Progenitor cell of endocrine pancreas (in vitro differentiated cells): ENCODE measurements at regions not wholly inside any gene's neighbourhood (a gene's known extent, or its start where the extent isn't known, plus 50 kb on each side); places are given as distances from the start of the nearest gene placed in this dataset.

ENCODE experiments used
- DNase-seq: peaks from one replicate; pipeline ENCODE4 v3.0.0; 2021; ENCODE audit warnings: low spot score; ENCODE audit not compliant: unreplicated experiment
- H3K27ac Mint-ChIP-seq: 2 replicates; pipeline ENCODE4 v1.8.0; 2021; ENCODE audit warnings: mild to moderate bottlenecking, moderate library complexity, mixed read lengths
- H3K27me3 Mint-ChIP-seq: 2 replicates; pipeline ENCODE4 v1.8.0; 2021; ENCODE audit warnings: mixed read lengths
- H3K36me3 Mint-ChIP-seq: 2 replicates; pipeline ENCODE4 v1.8.0; 2022; ENCODE audit warnings: mixed read lengths; ENCODE audit not compliant: insufficient read depth
- H3K4me1 Mint-ChIP-seq: 2 replicates; pipeline ENCODE4 v1.8.0; 2021; ENCODE audit warnings: low read depth, mixed read lengths
- H3K4me3 Mint-ChIP-seq: 2 replicates; pipeline ENCODE4 v1.8.0; 2021; ENCODE audit warnings: low read depth, mild to moderate bottlenecking, moderate library complexity, mixed read lengths
- H3K9me3 Mint-ChIP-seq: 2 replicates; pipeline ENCODE4 v1.8.0; 2021; ENCODE audit warnings: low read depth, mixed read lengths
- CTCF ChIP-seq: fragments of 200-600 bp; sonication (generic); IDR thresholded peaks from one replicate; pipeline ENCODE4 v1.5.0; 2021; ENCODE audit warnings: antibody characterized with exemption, mild to moderate bottlenecking; ENCODE audit not compliant: unreplicated experiment

GRCh38 chr7:136333636-136334035 is 356.5 kb upstream of the MTPN start:
- H3K4me3 Mint-ChIP-seq: no peak overlapping the region
- H3K4me1 Mint-ChIP-seq: no peaks in the 10 kb centered on the region
- no peak overlapping the region for H3K27ac Mint-ChIP-seq
- no peak for TF ChIP-seq CTCF
- no peaks in the 10 kb centered on the region for H3K9me3 Mint-ChIP-seq
- no peak for DNase-seq
- no peaks in the 10 kb centered on the region for H3K36me3 Mint-ChIP-seq
- no peaks in the 10 kb centered on the region for H3K27me3 Mint-ChIP-seq

GRCh38 chr7:136326045-136326609 is 349.0 kb upstream of the MTPN start:
- no peak for DNase-seq
- no peak overlapping the region for H3K27ac Mint-ChIP-seq
- no peaks in the 10 kb centered on the region for H3K27me3 Mint-ChIP-seq
- H3K36me3 Mint-ChIP-seq: no peaks in the 10 kb centered on the region
- no peaks in the 10 kb centered on the region for H3K9me3 Mint-ChIP-seq
- no peak for TF ChIP-seq CTCF
- H3K4me3 Mint-ChIP-seq: no peak overlapping the region
- H3K4me1 Mint-ChIP-seq: peaks cover 11% of the 10 kb centered on the region

GRCh38 chr7:136325578-136325977 is 348.4 kb upstream of the MTPN start:
- H3K4me1 Mint-ChIP-seq: peaks cover 11% of the 10 kb centered on the region
- no peaks in the 10 kb centered on the region for H3K36me3 Mint-ChIP-seq
- no peaks in the 10 kb centered on the region for H3K27me3 Mint-ChIP-seq
- no peak overlapping the region for H3K27ac Mint-ChIP-seq
- TF ChIP-seq CTCF: no peak
- no peak for DNase-seq
- H3K4me3 Mint-ChIP-seq: no peak overlapping the region
- no peaks in the 10 kb centered on the region for H3K9me3 Mint-ChIP-seq

DNA sequence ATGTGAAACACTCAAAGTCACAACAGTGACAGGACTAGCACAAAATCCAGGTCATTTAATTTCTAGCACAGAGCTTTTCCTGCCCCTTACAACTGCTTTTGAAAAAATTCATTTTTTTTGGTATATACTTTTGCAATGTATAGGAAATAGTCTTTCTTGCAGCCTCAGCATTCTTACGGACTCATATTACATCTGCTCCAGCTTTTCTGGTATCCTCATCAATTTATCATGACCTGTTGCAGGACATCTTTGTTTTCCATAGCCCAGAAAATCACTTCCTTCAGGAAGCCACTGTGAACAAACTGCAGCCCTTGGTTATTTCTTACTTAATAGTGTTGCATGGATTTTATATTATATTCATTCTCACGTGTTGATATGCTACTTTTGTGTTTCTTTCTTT is 347.9 kb upstream of the MTPN start:
- Mint-ChIP-seq H3K27ac (no peak overlapping the region), H3K9me3 (no peaks in the 10 kb centered on the region), H3K27me3 (no peaks in the 10 kb centered on the region), H3K4me1 (peaks cover 11% of the 10 kb centered on the region), H3K36me3 (no peaks in the 10 kb centered on the region), H3K4me3 (no peak overlapping the region)
- TF ChIP-seq CTCF: no peak
- no peak for DNase-seq

DNA sequence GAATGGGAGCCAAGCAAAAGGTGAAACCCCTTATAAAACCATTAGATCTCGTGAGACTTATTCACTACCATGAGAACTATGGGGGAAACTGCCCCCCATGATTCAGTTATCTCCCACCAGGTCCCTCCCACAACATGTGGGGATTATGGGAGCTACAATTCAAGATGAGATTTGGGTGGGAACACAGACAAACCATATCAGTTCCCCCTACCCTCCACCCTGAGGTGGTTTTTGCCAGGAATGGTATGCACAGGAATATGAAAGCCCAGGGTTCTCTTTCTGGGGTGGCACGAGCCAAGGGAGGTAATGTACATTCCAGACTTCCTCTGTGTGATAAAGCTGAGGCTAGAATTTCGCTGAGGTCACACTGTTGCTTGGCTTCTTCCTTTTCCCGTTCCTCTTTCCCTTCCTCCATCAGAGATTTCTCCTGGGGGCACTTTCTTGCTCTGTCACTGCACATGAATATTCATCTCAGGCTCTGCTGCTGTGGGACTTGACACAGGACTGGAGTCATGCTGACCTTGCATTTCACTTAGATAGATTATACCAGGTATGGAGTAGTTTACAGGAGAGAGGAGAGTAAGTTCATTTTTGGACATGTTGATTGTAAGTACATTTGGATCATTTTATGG is 347.0 kb upstream of the MTPN start:
- no peak for TF ChIP-seq CTCF
- DNase-seq: no peak
- Mint-ChIP-seq H3K27me3 (no peaks in the 10 kb centered on the region), H3K4me3 (no peak overlapping the region), H3K9me3 (no peaks in the 10 kb centered on the region), H3K27ac (no peak overlapping the region), H3K36me3 (no peaks in the 10 kb centered on the region), H3K4me1 (peaks cover 11% of the 10 kb centered on the region)
